Gastroesophageal sphincter (tissue), 3 donors: ENCODE measurements at regions not wholly inside any gene's neighbourhood (a gene's known extent, or its start where the extent isn't known, plus 50 kb on each side); places are given as distances from the start of the nearest gene placed in this dataset.

Source experiments
- CTCF ChIP-seq, 4 experiments: fragments of 200-600 bp in 2 of 4; fragments of 450-650 bp in 2 of 4; sonication (generic) in 1 of 4; IDR thresholded peaks; one replicate each; pipeline ENCODE4 v1.5.1; 2017 to 2019; ENCODE audit warnings: antibody characterized with exemption in 4 of 4, mild to moderate bottlenecking in 2 of 4, moderate library complexity in 2 of 4
- EP300 ChIP-seq: sonication (generic); formaldehyde crosslinking; IDR thresholded peaks from one replicate; pipeline ENCODE4 v1.6.1; 2017; ENCODE audit warnings: antibody characterized with exemption, mild to moderate bottlenecking
- POLR2A ChIP-seq, 2 donors: fragments of 450-650 bp; IDR thresholded peaks; one replicate each; pipeline ENCODE4 v1.6.1; 2017; ENCODE audit warnings: antibody characterized with exemption in 2 of 2, mild to moderate bottlenecking in 2 of 2, moderate library complexity in 1 of 2
- POLR2AphosphoS5 ChIP-seq: sonication (generic); formaldehyde crosslinking; IDR thresholded peaks from one replicate; pipeline ENCODE4 v1.6.1; 2017; ENCODE audit warnings: antibody characterized with exemption

- TF ChIP-seq POLR2A (IDR thresholded peaks at IDR 0.05) (no peak), CTCF (IDR thresholded peaks at IDR 0.05) (no peak), POLR2AphosphoS5 (no peak), EP300 (no peak)
Measured at GRCh38 chr11:39541945-39542351, 1917.5 kb downstream of the LRRC4C start.
